PC-3 (cell line): ENCODE measurements at regions not wholly inside any gene's neighbourhood (a gene's known extent, or its start where the extent isn't known, plus 50 kb on each side); places are given as distances from the start of the nearest gene placed in this dataset.

Source experiments
- CTCF ChIP-seq: fragments of 300-600 bp; sonication (generic); conservative IDR thresholded peaks from 2 replicates; pipeline ENCODE4 v1.5.1; 2017; ENCODE audit warnings: antibody characterized with exemption, low read depth, mild to moderate bottlenecking, low read length
- EZH2 ChIP-seq: fragments of 300-600 bp; sonication (generic); IDR thresholded peaks from one replicate; pipeline ENCODE4 v1.6.1; 2017; ENCODE audit warnings: antibody characterized with exemption, mild to moderate bottlenecking, low read length; ENCODE audit not compliant: unreplicated experiment
- EZH2phosphoT487 ChIP-seq: fragments of 300-600 bp; sonication (generic); IDR thresholded peaks from 2 replicates; pipeline ENCODE4 v1.6.1; 2018; ENCODE audit warnings: mild to moderate bottlenecking, antibody characterized with exemption, low read length, borderline replicate concordance

DNA sequence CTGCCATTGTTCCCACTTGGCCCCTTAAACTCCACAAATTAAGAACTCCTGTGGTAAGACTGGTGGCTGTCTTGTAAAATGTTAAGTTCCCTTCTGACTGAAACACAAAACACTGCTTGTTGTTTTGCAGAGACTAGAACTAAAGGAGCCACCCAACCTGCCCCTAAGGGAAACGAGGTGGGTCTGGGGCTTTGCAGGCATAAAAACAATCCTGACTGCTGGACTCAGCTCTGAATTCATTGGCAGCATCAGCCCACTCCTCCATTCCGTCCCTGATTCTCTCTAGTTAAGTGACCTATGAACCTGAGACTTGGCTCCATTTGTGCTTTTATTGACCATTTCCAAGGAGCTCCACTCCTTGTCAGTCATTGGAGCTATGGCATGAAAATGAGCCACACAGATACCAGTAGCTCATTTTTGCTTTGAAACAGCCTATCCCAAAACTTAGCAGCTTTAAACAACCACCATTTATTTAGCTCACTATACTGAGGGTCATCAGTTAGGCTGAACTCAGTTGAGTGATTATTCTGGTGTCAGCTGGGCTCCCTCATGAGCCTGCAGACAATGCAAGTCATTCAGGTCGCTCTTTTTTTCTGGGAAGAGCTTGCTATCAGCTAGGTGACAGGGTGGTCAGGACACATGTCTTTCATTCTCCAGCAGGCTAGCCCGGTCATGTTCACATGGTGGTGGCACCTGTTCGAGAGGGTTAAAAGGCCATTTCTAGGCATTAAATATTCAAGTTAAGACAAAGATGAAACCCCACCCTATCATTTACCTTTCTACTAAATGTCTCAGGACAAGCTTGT, 175.1 kb upstream of the CTNNB1 start:
- no peak for TF ChIP-seq CTCF
- no peak for TF ChIP-seq EZH2
- no peak for TF ChIP-seq EZH2phosphoT487
